ENCODE measurements at regions not wholly inside any gene's neighbourhood (a gene's known extent, or its start where the extent isn't known, plus 50 kb on each side); places are given as distances from the start of the nearest gene placed in this dataset.

DNA sequence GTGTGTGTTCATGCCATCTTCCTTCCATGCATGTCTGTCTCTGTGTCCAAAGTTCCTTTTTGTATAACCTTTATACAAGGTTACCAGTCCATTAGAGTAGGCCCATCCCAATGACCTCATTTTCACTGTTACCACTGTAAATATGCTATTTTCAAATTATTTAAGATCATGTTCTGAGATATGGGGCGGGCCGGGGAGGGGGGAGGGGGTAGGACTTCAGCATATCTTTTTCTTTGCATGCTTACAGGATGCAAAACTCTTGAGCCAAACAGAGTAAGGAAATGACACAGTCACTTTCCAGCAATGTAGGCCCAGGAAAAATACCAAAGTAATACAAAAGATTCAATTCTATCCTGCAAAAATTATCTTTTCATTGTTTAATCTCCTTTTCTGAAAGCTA lies 124.1 kb upstream of the HNRNPA3 start:
- DNase-seq, result no peak

DNA sequence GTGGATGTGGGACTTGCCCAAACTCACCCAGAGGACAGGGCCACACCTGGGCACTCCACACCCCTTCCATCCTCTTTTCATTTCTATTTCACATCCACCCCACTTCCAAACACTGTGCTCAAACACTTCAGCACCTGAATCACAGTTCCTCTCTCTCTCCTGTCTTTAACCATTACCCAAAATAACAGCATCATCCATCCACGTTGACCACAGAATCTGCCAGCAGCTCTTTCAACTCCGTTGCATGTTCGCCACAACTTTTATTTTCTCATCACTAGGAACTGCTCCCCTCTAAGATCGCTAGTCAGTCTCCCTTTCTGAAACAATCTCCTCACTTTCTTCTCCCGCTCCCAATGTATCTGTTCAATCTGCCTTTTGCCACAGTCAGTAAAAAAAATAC lies 121.6 kb upstream of the HNRNPA3 start:
- no peak for DNase-seq

DNA sequence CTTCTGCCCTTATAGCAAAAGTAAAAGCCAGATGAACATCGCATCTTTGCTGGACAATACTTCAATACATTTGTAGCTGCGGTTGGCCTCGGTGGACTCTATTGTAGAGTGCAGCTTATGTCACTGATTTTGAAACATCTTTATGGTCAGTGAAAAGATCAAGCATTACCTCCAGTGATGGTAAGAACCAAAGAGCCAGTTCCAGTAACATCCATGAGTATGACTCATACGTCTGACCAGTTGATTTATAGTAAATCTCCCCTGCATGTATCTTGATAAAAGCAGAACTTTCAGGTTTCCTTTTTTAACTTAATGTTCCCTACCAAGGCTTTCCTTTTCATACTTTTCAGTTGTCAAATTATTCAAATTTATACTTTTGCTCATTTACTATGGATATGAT lies 119.2 kb upstream of the HNRNPA3 start:
- DNase-seq, result no peak

DNA sequence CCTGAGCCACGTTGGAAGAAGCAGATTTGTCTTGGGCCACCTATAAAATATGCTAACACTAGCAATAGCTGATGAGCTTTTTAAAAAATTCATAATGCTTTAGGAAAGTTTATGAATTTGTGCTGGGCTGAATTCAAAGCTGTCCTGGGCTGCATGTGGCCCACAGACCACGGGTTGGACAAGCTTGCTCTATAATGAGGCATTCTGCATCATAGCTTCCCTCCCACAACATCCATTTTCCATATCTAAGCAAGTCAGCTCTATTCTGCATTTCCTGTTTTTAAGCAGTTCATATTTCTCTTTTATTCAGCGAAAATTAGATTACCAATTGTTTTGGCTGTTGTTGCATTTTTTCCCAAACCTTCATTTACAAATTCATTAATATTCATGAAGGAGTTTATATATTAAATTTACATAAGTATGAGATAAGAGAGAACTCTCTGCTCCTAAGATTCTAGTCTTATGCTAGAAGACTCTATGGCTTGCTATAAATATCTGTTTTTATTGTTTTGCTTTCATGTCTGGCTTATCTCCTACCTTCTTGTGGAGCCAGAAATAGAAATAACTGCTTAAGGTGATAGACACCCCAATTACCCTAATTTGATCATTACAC lies 114.5 kb upstream of the HNRNPA3 start:
- DNase-seq, result no peak

DNA sequence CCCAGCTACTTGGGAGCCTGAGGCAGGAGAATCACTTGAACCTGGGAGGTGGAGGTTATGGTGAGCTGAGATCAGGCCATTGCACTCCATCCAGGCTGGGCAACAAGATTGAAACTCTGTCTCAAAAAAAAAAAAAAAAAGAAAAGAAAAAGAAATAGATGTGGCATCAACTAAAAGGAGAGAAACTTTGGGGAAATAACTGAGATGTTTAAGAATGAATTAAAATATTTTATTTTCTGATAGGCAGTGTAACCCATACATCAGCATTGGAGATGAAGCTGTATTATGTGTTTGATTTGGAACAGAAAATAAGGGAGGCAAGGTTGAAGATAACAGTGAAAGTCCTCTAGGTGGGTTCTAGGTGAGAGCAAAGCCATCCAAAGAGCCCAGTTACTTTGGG lies 110.7 kb upstream of the HNRNPA3 start:
- DNase-seq, result no peak

DNA sequence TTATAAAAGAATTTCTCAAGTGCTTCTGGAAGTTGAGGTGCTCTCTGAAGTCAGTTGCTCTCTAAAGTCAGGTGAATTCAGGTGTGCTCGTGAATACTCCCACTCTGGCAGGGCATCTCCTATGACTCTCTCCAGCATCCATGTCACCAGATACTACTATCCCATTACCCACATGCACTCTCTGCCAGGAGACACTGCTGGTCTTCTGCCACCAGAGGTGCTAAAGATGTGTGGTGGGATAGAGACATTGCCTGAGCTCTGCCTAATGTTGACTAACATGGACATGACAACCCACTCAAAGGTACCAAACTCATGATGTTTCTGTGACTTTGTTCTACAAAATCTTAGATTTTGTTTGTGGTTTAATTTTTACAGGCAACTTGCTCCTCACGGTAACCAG lies 106.4 kb upstream of the HNRNPA3 start:
- no peak for DNase-seq

DNA sequence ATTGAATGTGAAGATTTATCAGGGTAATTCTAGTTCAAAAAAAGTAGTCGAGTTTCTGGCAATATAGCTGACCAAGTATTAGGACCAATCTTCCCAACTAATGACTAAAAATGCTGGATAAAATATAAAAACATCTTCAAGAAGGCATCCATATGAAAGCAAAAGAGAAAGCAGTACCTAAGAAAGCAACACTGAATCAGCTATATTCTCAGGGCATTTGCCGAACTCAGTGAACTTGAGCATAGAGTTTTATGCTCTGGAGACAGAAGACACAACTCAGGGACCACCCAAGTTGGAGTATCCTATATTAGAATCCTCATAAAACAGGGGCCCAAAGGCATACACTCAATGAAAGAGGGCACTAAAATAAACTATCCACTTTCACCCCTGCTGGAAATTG lies 103.7 kb upstream of the HNRNPA3 start:
- no peak for DNase-seq

DNA sequence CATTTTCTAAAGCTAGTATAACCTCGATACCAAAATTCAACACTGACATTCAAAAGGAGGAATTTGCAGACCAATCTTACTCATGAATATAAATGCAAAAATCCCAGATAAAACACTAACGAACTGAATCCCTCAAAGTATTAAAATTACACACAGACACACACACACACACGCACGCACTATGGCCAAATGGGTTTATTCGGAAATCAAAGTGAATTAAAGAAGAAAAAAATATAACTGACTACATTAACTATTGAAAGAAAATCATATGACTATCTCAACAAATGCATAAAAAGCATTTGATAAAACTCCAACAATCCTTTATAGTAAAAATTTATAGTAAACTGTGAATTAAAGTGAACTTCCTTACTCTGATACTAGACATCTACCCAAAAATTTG lies 97.9 kb upstream of the HNRNPA3 start:
- DNase-seq, result no peak

DNA sequence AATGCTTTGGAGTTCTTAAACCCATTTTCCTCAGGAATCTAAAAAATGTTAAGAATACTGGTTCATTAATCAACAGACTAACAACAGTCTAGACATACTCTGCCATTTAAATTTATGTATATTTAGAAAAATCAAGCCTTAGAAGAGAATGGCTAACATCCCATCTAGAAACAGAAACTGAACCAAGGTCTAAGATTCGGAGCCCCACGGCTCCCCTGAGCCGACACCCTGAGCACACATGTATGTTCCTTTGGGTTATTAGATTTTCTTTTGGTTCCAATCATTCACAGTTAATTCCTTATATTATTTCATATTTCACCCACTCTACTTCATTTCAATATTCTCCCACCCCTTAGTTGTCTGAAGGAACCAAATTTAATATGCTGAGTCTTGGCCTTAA lies 94.8 kb upstream of the HNRNPA3 start:
- DNase-seq, result no peak

DNA sequence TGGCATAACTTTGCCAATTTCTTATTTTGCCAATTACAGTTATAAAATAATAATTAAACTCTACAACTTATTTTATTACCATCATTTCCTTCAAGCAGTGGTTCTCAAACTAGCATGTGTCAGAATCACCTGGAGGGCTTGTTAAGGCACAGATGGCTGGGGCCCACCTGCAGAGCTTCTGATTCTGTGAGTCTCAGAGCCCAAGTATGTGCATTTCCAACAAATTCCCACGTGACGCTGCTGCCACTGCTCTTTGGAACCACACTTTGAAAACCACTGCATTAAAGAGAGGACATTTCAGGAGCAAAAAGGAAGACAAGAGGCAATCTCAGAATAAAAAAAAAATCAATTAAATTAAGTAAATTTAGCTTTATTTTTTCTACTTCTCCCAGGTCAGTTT lies 94.0 kb upstream of the HNRNPA3 start:
- DNase-seq, result no peak

DNA sequence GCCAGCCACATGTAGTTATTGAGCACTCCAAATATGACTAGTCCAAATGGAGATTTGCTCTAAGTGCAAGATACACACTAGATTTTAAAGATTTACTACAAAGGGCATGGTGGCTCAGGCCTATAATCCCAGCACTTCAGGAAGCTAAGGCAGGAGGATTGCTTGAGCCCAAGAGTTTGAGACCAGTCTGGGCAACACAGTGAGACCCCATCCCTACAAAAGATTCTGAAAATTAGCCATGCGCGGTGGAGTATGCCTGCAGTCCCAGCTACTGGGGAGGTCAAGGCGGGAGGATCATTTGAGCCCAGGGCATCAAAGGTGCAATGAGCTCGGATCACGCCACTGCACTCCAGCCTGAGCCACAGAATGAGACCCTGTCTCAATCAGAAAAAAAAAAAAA lies 93.5 kb upstream of the HNRNPA3 start:
- DNase-seq, result no peak

DNA sequence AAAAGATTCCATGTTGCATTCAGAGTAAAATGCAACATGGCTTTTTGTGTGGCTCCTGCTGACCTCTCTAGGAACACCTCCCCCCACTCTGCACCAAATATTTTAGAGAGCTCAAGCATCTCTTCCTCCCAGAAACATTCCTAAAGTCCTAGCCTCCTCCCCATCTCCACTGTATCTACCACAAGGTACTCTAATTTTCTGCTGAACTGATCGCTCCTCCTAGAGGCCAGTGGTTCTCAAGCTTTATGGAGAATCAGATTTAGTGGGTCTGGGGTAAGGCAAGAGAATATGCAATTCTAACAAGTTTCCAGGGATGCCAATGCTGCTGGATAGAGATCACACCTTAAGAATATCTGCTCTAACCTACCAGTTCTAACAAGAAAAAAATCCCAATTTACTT lies 89.5 kb upstream of the HNRNPA3 start:
- no peak for DNase-seq

DNA sequence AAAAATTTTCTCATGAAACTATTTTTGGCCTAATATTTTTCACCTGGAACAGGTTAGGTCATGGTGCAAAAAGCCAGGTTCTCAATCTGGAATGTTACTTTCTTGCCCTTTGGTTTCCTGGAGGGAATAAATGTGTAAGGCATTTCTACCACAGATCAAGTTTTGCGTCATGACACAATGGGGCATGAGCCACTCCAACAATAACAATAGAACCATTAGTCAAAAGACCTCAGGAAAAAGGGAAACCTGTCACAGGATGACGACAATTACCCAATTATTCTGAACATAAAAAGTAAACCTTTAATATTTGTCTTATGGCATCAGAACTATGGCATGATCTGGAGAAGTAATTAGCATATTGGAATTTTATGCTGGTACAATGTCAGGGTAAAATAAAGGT lies 88.2 kb upstream of the HNRNPA3 start:
- DNase-seq, result no peak

DNA sequence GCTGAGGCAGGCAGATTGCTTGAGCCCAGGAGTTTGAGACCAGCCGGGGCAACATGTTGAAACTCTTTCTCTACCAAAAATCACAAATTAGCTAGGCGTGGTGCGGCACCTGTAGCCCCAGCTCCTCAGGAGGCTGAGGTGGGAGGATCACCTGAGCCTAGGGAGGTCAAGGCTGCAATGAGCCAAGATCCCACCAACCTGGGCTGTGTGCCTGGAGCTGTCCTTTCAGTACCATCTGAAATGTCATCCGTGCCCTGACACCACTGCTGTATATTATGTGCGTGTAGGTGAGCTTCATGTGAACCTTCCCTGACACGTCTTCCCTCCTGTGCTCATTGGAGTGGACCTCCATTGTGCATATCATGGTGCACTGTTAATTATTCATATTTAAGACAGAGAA lies 84.8 kb upstream of the HNRNPA3 start:
- no peak for DNase-seq

DNA sequence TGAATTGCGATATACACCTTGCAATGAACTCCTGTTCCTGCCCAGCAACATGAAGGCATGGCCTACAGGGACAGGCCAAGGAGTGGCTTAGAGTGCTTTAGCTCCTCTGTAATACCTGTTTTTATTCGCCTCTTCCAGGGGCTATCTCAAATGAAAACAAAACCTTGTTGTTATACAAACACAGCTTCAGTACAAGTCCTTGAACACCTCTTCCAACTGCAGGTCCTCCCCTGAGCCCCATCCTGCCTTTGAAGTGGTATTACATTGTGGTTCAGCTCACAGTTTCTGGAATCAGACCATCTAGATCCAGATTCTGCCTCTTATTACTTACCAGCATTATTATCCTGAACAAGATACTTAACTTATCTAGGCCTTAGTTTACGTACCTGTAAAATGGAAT lies 83.0 kb upstream of the HNRNPA3 start:
- no peak for DNase-seq

DNA sequence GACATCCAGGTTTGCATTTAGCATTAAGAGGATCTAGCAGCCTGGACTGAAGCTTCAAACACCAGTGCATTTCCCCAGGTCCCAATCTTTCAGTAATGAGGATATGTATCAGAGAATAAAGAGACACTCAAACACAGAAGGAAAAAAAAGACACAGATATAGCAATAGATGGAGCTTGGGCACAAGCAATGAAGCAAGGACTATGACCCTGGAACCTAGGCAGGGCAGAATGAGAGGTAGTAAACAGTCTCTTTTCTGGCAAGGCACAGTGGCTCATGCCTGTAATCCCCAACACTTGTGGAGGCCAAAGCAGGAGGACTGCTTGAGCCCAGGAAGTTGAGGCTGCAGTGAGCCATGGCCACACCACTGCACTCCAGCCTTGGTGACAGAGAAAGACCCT lies 80.7 kb upstream of the HNRNPA3 start:
- no peak for DNase-seq

DNA sequence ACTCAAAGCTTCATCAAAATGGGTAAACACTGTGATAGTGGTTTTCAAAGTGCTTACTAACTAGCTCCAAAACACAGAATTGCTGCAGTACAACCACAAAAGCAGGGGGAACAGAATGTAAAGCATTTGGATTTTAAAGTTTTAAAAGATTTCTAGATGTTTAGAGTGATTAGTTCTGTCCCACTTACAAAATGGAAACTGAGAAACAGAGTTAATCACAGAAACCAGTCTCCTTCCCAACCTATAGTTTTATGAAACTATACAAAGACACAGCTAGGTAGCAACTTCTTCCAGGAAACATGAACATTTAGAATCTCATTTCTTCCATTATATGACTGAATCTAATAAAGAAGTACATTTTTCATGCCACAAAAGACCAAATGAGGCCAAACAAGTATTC lies 73.8 kb upstream of the HNRNPA3 start:
- no peak for DNase-seq

DNA sequence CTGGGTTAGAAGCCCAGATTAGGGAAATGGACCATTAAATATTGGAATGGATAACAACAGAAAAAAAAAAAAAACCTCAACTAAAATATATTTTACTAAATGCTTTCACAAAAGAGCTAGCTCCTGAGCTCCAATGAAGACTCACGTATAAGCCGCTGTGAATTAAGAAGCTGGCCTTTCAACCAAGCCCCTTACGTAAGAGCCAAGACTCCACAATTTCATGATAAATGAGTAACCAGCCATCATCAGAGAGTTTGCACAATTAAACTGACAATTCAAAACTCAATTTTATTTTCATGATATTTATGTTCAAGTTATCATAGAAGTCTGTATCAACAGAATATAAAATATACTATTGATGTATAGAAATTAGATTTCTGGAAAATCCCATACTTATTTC lies 70.7 kb upstream of the HNRNPA3 start:
- no peak for DNase-seq

DNA sequence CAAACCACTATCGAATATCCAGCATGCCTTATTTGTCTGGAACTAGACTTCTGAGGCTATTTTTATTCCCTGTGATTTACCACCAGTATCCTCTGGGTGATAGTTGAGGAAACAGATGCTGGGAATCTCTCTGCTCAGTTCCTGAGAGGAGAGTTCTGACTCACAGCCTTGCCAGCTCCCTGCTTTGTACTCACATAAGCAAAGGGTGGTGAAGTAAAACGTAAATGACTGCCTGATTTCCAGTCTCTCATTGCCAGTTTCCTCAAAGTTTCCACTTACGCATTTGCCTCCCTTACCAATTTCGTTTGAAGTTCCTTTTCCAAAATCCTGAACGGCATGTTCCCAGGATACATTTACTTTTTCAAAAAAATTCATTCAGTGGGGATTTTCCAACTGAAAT lies 69.2 kb upstream of the HNRNPA3 start:
- DNase-seq, result no peak

DNA sequence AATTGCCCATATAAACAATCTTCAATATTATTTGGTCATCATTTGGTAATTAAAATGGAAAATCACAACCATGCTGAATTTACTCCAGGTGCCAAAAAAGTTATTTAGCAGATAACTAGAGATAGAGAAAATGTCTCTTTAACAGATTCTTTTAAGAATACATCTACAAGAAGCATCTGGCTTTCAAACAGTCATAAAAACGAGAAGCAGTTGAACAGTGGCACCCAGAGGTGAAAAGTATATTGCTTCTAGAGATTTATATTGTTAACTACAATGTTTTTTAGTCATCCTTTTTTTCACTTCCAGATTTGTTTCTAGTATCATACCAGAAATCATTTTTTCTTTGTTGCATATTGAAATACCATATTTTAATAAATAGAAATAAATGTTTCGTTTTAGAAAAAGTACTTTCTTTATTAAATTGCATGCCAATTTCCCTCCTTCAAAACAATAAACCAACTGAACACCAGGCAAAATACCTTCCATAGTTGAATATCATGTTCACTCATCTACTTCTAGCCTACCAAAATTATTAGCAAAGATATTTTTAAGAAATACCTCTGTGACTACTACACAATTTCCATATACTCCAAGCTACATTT lies 65.4 kb upstream of the HNRNPA3 start:
- DNase-seq, result peak in 1 of 2 donors; percentile 18

DNA sequence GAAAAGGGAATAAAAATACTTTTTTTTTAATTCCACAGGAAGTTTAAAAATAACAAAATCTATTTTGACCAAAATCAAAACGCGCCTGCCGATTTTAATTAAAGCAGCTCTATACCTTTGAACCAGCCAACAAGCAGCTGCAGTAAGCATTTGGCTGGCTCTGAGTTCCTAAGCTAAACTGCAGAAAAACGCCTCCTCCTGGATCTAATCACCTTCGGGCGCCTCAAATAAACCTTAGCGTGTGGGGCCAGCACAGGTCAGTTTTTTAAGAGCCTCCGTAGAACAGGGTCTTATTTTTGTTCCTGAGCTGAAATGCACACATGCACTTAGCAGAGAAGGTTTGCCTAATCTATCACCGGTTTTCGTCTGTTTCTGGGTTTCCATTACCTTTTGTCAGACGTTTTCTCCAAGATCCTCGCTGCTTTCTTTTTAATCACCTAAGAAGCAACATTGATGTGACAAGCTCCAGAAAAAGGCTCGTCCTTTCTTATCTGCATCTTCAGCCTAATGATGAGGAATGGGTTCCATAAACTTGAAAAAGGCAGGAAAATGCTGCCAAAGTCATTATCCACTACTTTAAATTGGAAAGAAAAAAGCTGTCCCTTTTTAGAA lies 64.7 kb upstream of the HNRNPA3 start:
- DNase-seq, result no peak

DNA sequence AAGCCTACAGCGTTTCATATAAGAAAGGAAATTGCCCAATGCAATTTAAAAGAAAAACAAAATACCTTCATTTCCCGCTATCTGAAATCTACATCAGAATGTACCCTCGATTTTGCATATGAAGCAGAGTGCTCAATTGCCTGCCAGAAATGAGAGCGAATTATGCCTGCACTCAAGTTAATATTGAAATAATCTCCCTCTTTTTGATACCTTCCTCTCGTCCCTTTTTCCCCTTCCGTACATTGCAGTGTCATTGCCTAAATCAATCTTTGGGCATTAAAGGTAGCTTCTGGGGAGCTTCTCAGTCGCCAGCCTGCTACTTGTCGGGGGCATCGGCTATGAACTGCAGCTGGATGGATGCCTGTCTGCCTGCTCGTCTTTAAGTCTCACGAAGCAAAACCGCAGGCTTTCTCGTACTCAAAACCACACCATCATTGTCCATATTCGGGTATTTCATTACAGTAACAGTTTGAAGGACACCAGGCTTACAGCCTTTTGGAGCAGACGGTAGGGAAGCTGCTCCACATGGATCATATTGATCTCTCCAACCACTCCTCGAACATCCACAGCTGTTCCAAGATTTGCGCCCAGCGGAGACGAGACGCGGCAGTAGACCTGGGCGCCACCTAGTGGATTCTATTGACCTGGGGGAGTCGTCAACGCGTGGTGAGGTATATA lies 64.0 kb upstream of the HNRNPA3 start:
- DNase-seq, result peak; percentile 66 to 73

DNA sequence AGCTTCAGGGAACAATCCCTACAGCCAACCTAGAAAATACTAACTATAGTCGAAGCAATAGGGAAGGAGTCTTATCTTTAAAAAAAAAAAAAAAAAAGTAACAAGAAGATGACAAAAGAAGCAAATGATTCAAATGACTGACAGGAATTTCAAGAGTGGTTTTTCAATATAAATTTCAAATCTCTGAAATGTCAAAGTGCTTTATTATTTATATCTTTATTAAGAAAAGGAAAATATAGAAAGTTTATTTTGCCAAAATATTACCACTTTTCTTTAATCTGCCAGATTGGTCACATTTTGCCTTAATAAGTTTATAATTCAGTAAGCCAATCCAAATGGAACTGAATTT lies 63.5 kb upstream of the HNRNPA3 start:
- DNase-seq, result no peak

DNA sequence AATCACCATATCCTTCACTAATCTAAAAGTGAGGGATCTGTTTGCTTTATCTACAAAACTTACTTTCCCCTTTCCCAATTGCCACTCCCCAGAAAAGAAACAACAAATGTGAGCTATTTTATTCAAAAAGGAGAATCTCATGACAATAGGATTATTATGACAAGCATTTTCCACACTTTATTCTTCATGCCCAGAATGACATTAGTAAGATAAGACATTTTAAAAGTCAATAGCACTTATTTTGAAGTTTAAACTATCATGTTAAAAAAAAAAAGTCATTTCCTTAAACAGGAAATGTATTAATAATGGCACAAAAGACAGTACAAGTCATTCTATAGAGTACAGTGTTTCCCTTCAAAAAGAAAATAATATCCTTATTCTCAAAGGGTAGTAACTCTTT lies 58.8 kb upstream of the HNRNPA3 start:
- no peak for DNase-seq

DNA sequence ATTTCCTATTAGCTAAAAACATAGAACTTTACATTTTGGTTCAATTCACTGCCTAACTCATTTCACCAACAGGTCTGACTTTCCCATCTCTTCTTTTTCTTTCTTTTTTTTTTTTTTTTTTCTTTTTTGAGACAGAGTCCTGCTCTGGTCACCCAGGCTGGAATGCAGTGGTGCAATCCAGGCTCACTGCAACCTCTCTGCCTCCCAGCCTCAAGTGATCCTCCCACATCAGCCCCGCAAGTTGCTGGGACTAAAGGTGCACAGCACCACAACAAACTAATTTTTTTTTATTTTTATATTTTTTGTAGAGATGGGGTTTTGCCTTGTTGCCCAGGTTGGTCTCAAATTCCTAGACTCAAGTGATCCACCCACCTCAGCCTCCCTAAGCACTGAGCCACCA lies 57.8 kb upstream of the HNRNPA3 start:
- no peak for DNase-seq

All from activated CD4-positive, alpha-beta T cell treated with anti-CD3 and anti-CD28 coated beads for 4 hours (primary cell).